Endothelial cell (in vitro differentiated cells): ENCODE measurements at regions not wholly inside any gene's neighbourhood (a gene's known extent, or its start where the extent isn't known, plus 50 kb on each side); places are given as distances from the start of the nearest gene placed in this dataset.

Experiments
- DNase-seq: peaks from one replicate; pipeline ENCODE4 v3.0.0; 2021; ENCODE audit warnings: low spot score
- H3K27ac Mint-ChIP-seq: one replicate; pipeline ENCODE4 v1.8.0; 2021; ENCODE audit warnings: mixed read lengths, inconsistent platforms; ENCODE audit not compliant: unreplicated experiment
- H3K27me3 Mint-ChIP-seq: one replicate; pipeline ENCODE4 v1.8.0; 2021; ENCODE audit warnings: mild to moderate bottlenecking, moderate library complexity, mixed read lengths, inconsistent platforms; ENCODE audit not compliant: unreplicated experiment
- H3K36me3 Mint-ChIP-seq: one replicate; pipeline ENCODE4 v1.8.0; 2021; ENCODE audit warnings: mild to moderate bottlenecking, low read depth, mixed read lengths, inconsistent platforms; ENCODE audit not compliant: unreplicated experiment
- H3K4me1 Mint-ChIP-seq: one replicate; pipeline ENCODE4 v1.8.0; 2021; ENCODE audit warnings: mild to moderate bottlenecking, mixed read lengths, inconsistent platforms; ENCODE audit not compliant: unreplicated experiment
- H3K4me3 Mint-ChIP-seq: one replicate; pipeline ENCODE4 v1.8.0; 2021; ENCODE audit warnings: mild to moderate bottlenecking, mixed read lengths, inconsistent platforms; ENCODE audit not compliant: unreplicated experiment
- H3K9me3 Mint-ChIP-seq: one replicate; pipeline ENCODE4 v1.8.0; 2021; ENCODE audit warnings: mixed read lengths, inconsistent platforms; ENCODE audit not compliant: unreplicated experiment
- TF ChIP-seq, protein P1 (sequence below): fragments of 200-600 bp; sonication (generic); IDR thresholded peaks from one replicate; pipeline ENCODE4 v1.5.0; 2021; ENCODE audit warnings: antibody characterized with exemption; ENCODE audit not compliant: unreplicated experiment

DNA sequence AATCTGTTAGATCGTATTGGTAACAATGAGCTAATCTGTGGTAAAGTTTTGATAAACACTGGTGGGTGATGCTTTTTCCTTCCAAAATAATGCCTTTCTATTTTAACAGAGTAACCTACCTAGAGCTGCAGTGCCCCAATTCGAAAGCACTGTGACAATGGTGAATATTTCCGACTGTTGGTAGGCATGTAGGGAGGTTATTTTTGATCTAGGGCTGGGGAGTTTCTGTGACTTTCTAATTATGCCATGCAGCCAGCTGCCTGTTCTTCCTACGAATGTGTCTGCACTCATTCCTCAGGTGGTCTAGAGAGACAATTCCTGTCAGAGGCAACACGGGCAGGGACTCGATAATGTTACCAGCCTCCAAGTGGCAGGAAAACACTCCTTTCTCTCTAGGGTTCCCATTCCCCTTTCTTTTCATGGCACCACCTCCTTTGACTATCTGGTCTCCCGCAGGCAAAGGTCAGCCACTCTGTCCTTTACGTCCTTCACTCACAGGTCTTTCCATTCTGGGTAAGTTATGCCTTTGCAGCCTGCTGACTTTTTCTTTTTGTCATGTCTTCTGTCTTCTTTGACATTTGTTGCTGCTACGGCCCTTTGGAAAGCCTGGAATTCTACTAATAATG is 167.2 kb upstream of the MGAT5 start:
- TF ChIP-seq, protein P1, sequence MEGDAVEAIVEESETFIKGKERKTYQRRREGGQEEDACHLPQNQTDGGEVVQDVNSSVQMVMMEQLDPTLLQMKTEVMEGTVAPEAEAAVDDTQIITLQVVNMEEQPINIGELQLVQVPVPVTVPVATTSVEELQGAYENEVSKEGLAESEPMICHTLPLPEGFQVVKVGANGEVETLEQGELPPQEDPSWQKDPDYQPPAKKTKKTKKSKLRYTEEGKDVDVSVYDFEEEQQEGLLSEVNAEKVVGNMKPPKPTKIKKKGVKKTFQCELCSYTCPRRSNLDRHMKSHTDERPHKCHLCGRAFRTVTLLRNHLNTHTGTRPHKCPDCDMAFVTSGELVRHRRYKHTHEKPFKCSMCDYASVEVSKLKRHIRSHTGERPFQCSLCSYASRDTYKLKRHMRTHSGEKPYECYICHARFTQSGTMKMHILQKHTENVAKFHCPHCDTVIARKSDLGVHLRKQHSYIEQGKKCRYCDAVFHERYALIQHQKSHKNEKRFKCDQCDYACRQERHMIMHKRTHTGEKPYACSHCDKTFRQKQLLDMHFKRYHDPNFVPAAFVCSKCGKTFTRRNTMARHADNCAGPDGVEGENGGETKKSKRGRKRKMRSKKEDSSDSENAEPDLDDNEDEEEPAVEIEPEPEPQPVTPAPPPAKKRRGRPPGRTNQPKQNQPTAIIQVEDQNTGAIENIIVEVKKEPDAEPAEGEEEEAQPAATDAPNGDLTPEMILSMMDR: no peak
- H3K27ac Mint-ChIP-seq: no peak overlapping the region
- no peaks in the 10 kb centered on the region for H3K36me3 Mint-ChIP-seq
- H3K4me1 Mint-ChIP-seq: no peaks in the 10 kb centered on the region
- no peaks in the 10 kb centered on the region for H3K9me3 Mint-ChIP-seq
- no peaks in the 10 kb centered on the region for H3K27me3 Mint-ChIP-seq
- no peak overlapping the region for H3K4me3 Mint-ChIP-seq
- DNase-seq: no peak

DNA sequence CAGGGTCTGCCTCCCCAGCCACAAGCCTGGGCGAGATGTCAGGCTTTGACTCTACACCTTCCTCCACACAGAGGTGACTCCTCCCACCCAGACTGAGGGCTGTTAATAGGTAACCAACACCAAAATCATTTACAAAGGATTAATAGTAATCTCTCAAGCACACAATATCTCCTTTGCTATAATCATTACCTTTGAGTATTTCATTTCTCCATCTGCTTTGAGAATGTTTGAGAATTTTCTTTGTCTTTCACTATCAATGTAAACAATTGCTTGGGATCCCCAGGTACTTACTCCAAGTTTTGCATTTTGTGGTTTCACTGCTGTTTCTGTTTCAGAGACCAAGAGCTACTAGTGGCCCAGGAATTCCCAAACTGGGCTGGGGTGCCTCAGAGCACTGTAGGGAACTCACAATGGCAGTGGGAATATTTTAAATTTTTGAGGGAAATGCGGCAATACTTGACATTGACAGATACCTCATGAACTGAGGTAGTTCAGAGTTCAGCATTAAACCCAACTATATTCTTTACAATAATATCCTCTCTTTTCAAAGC is 166.4 kb upstream of the MGAT5 start:
- Mint-ChIP-seq H3K27me3 (no peaks in the 10 kb centered on the region), H3K9me3 (no peaks in the 10 kb centered on the region), H3K27ac (no peak overlapping the region), H3K4me1 (no peaks in the 10 kb centered on the region), H3K36me3 (no peaks in the 10 kb centered on the region), H3K4me3 (no peak overlapping the region)
- TF ChIP-seq, protein P1: no peak
- no peak for DNase-seq

DNA sequence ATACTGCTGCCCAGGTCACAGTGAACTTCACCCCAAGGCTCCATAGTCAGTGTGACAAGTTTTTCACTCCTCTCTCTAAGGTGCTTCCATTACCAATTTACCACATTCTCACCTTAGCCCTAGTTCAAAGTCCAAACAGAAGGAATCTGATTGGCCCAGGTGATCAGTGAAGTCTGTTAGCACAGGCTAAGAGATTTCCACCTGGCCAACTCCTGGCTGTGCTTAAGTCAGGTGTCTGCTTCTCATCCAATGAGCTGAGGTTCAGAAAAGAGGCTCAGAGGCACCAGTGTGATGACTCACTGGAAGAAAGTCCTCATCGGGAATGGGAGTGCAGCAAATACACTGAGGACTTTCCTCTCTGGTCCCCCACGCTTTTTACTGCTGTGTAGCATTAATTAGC is 164.4 kb upstream of the MGAT5 start:
- no peak overlapping the region for H3K4me3 Mint-ChIP-seq
- no peaks in the 10 kb centered on the region for H3K9me3 Mint-ChIP-seq
- TF ChIP-seq, protein P1: no peak
- H3K36me3 Mint-ChIP-seq: no peaks in the 10 kb centered on the region
- no peaks in the 10 kb centered on the region for H3K4me1 Mint-ChIP-seq
- no peaks in the 10 kb centered on the region for H3K27me3 Mint-ChIP-seq
- DNase-seq: no peak
- no peak overlapping the region for H3K27ac Mint-ChIP-seq

DNA sequence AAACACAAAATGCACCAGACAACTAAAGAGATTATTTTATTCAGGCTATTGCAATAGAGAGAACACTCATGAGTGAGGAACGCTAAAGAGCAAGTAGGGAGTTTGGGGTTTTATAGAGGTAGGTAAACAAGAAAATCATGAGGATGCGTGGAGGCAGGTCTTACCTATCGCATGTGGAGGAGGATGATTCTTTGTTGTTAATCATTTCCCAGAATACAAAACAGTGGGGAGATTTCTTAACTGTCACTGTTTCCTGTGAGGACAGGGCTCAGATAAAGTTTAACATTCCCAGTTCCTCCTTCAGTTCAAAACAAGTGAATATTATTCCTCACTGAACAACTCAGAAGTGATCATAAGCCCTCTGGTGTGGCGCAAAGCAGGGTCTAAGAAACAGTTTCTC is 156.1 kb upstream of the MGAT5 start:
- no peak overlapping the region for H3K4me3 Mint-ChIP-seq
- TF ChIP-seq, protein P1: no peak
- no peaks in the 10 kb centered on the region for H3K27me3 Mint-ChIP-seq
- no peak for DNase-seq
- no peak overlapping the region for H3K27ac Mint-ChIP-seq
- H3K9me3 Mint-ChIP-seq: no peaks in the 10 kb centered on the region
- no peaks in the 10 kb centered on the region for H3K36me3 Mint-ChIP-seq
- peaks cover 17% of the 10 kb centered on the region for H3K4me1 Mint-ChIP-seq

DNA sequence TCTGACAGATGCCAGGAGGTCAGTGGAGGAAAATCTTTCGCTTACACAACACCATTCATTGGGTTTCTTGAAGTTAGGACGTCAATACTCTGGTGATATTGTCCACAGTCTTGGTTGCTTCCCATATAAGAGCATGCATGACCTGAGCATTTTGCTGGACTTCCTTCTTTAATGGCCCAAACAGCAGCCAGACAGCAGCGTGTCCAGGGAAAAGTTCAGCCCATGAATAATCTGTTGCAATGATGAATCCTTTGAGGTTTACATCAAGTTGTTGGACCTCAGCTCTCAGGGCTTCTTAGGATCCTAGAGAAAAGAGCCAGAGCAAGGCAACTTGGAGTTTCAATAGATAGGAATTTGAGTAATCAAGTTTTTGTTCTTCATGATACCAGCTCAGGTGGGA is 155.6 kb upstream of the MGAT5 start:
- no peaks in the 10 kb centered on the region for H3K27me3 Mint-ChIP-seq
- TF ChIP-seq, protein P1: no peak
- no peak overlapping the region for H3K27ac Mint-ChIP-seq
- no peaks in the 10 kb centered on the region for H3K9me3 Mint-ChIP-seq
- no peaks in the 10 kb centered on the region for H3K36me3 Mint-ChIP-seq
- peaks cover 20% of the 10 kb centered on the region for H3K4me1 Mint-ChIP-seq
- DNase-seq: no peak
- no peak overlapping the region for H3K4me3 Mint-ChIP-seq
